Activated CD4-positive, alpha-beta T cell treated with anti-CD3 and anti-CD28 coated beads, Interleukin-2, amount 50 U/mL, for 16 hours (primary cell): ENCODE measurements at regions not wholly inside any gene's neighbourhood (a gene's known extent, or its start where the extent isn't known, plus 50 kb on each side); places are given as distances from the start of the nearest gene placed in this dataset.
A peak's percentile ranks its signal among the peaks of the same experiment; 100 is the strongest.
"Not testable (repeated sequence)": the region's sequence is repeated elsewhere in the genome, so short reads cannot be mapped to it uniquely, and the experiment has no call there.

Source experiments
- DNase-seq: peaks from one replicate; pipeline ENCODE4 v3.0.0-alpha.2; 2020

GRCh38 chr13:86870444-86870843 lies 800.7 kb upstream of the SLITRK5 start:
- peak; percentile 1 for DNase-seq

- no peak for DNase-seq
These were observed 793.7 kb upstream of the SLITRK5 start for GRCh38 chr13:86877441-86877840.

GRCh38 chr13:86878781-86879180 lies 792.4 kb upstream of the SLITRK5 start:
- DNase-seq: no peak

- no peak for DNase-seq
These were observed 789.8 kb upstream of the SLITRK5 start for GRCh38 chr13:86881390-86881789.

- DNase-seq: no peak
These were observed 789.1 kb upstream of the SLITRK5 start for GRCh38 chr13:86882107-86882506.

GRCh38 chr13:86882835-86883234 lies 788.3 kb upstream of the SLITRK5 start:
- DNase-seq: no peak

- DNase-seq: no peak
These were observed 778.8 kb upstream of the SLITRK5 start for GRCh38 chr13:86892330-86892729.

GRCh38 chr13:86900906-86901305 lies 770.3 kb upstream of the SLITRK5 start:
- no peak for DNase-seq

GRCh38 chr13:86906127-86906874 lies 764.9 kb upstream of the SLITRK5 start:
- DNase-seq: no peak

GRCh38 chr13:86907156-86907555 lies 764.0 kb upstream of the SLITRK5 start:
- DNase-seq: no peak

- no peak for DNase-seq
These were observed 761.9 kb upstream of the SLITRK5 start for GRCh38 chr13:86909318-86909717.

- DNase-seq: no peak
These were observed 756.4 kb upstream of the SLITRK5 start for GRCh38 chr13:86914757-86915156.

- DNase-seq: not testable (repeated sequence)
These were observed 753.7 kb upstream of the SLITRK5 start for GRCh38 chr13:86917438-86917837.

GRCh38 chr13:86918682-86919081 lies 752.5 kb upstream of the SLITRK5 start:
- DNase-seq: no peak

- no peak for DNase-seq
These were observed 750.2 kb upstream of the SLITRK5 start for GRCh38 chr13:86920961-86921360.

GRCh38 chr13:86922936-86923335 lies 748.2 kb upstream of the SLITRK5 start:
- DNase-seq: no peak

- DNase-seq: not testable (repeated sequence)
These were observed 744.3 kb upstream of the SLITRK5 start for GRCh38 chr13:86926916-86927315.

- DNase-seq: no peak
These were observed 738.3 kb upstream of the SLITRK5 start for GRCh38 chr13:86932776-86933334.

GRCh38 chr13:86933676-86934075 lies 737.5 kb upstream of the SLITRK5 start:
- no peak for DNase-seq

GRCh38 chr13:86937316-86937715 lies 733.9 kb upstream of the SLITRK5 start:
- DNase-seq: no peak

GRCh38 chr13:86945584-86945983 lies 725.6 kb upstream of the SLITRK5 start:
- no peak for DNase-seq

- no peak for DNase-seq
These were observed 724.4 kb upstream of the SLITRK5 start for GRCh38 chr13:86946734-86947133.

GRCh38 chr13:86954341-86954740 lies 716.8 kb upstream of the SLITRK5 start:
- DNase-seq: no peak

- DNase-seq: no peak
These were observed 710.3 kb upstream of the SLITRK5 start for GRCh38 chr13:86960876-86961275.
